Right lobe of liver (tissue), 6 donors: ENCODE measurements at regions not wholly inside any gene's neighbourhood (a gene's known extent, or its start where the extent isn't known, plus 50 kb on each side); places are given as distances from the start of the nearest gene placed in this dataset.

Experiments used
- ATAC-seq, 4 donors: fragments of 200-7000 bp; cut with Tn5 transposase; one replicate each; pipeline ENCODE4 v1.9.1; 2020; ENCODE audit warnings: mild to moderate bottlenecking in 4 of 4, moderate library complexity in 4 of 4
- DNase-seq, 3 donors: peaks; one replicate each; pipeline ENCODE4 v3.0.0-alpha.2; 2020
- H3K27ac ChIP-seq, 3 donors: fragments of 200-600 bp; one replicate each; pipeline ENCODE4 v1.8.0; 2022
- H3K27me3 ChIP-seq, 2 donors: fragments of 200-600 bp; one replicate each; pipeline ENCODE4 v1.8.0; 2022
- H3K36me3 ChIP-seq, 4 donors: fragments of 200-600 bp; sonication (generic) in 1 of 4; one replicate each; pipeline versions ENCODE4 v1.5.1 to v1.8.0; 2017 to 2022; ENCODE audit warnings: control low read depth in 1 of 4
- H3K4me1 ChIP-seq, 4 donors: fragments of 200-600 bp; sonication (generic) in 1 of 4; one replicate each; pipeline versions ENCODE4 v1.5.1 to v1.8.0; 2017 to 2022; ENCODE audit warnings: control low read depth in 1 of 4
- H3K4me3 ChIP-seq, 3 donors: fragments of 200-600 bp; one replicate each; pipeline ENCODE4 v1.8.0; 2022
- H3K9me3 ChIP-seq, 4 donors: fragments of 200-600 bp; sonication (generic) in 1 of 4; one replicate each; pipeline versions ENCODE4 v1.5.1 to v1.8.0; 2017 to 2022; ENCODE audit warnings: control low read depth in 1 of 4
- POLR2A ChIP-seq: fragments of 450-650 bp; IDR thresholded peaks from one replicate; pipeline ENCODE4 v1.6.1; 2017; ENCODE audit warnings: antibody characterized with exemption, mild to moderate bottlenecking
- WGBS: methylation state at CpG from one replicate; pipeline ENCODE4 v1.1.6; 2018; ENCODE audit warnings: low coverage, low lambda C conversion rate; ENCODE audit not compliant: insufficient coverage; ENCODE audit errors: missing lambda C conversion rate; 5-methylcytosine and 5-hydroxymethylcytosine counted together
- intact Hi-C, 2 donors: fragments of 100-400 bp; cut with DNase I; formaldehyde crosslinking; loops; one replicate each; pipeline versions ENCODE4 v1.11.2 to v1.14.1; 2022
- TF ChIP-seq, protein P1 (sequence below), 4 donors: fragments of 200-600 bp in 3 of 4; fragments of 450-650 bp in 1 of 4; IDR thresholded peaks; one replicate each; pipeline versions ENCODE4 v1.5.1 to v1.8.0; 2016 to 2022; ENCODE audit warnings: antibody characterized with exemption in 4 of 4, mild to moderate bottlenecking in 2 of 4
- donor health status: DM: no; HTN: yes; CAD: no.
- donor health status: DM: no; HTN: no; CAD: no.
- donor health status: DM: no; HTN: no; CAD: no.
- donor health status: DM: no; HTN: yes; CAD: no.
- donor health status: DM: no; HTN: yes; CAD: no.

- intact Hi-C loops = no loop called here
- TF ChIP-seq POLR2A = no peak
- TF ChIP-seq, protein P1, sequence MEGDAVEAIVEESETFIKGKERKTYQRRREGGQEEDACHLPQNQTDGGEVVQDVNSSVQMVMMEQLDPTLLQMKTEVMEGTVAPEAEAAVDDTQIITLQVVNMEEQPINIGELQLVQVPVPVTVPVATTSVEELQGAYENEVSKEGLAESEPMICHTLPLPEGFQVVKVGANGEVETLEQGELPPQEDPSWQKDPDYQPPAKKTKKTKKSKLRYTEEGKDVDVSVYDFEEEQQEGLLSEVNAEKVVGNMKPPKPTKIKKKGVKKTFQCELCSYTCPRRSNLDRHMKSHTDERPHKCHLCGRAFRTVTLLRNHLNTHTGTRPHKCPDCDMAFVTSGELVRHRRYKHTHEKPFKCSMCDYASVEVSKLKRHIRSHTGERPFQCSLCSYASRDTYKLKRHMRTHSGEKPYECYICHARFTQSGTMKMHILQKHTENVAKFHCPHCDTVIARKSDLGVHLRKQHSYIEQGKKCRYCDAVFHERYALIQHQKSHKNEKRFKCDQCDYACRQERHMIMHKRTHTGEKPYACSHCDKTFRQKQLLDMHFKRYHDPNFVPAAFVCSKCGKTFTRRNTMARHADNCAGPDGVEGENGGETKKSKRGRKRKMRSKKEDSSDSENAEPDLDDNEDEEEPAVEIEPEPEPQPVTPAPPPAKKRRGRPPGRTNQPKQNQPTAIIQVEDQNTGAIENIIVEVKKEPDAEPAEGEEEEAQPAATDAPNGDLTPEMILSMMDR (IDR thresholded peaks at IDR 0.05) = no peak
- H3K36me3 ChIP-seq = no peaks in the 10 kb centered on the region
- ATAC-seq = no peak
- 65% methylated on average over 3 of the region's 3 CpGs for WGBS
- no peaks in the 10 kb centered on the region for H3K27me3 ChIP-seq
- H3K4me1 ChIP-seq = no peaks in the 10 kb centered on the region
- H3K27ac ChIP-seq = no peak overlapping the region
- H3K9me3 ChIP-seq = no peaks in the 10 kb centered on the region
- H3K4me3 ChIP-seq = no peak overlapping the region
- no peak for DNase-seq
These were observed 455.7 kb upstream of the TLE4 start for GRCh38 chr9:79116041-79116440.

GRCh38 chr9:79116709-79117108 is 455.1 kb upstream of the TLE4 start:
- H3K9me3 ChIP-seq = no peaks in the 10 kb centered on the region
- H3K36me3 ChIP-seq = no peaks in the 10 kb centered on the region
- TF ChIP-seq POLR2A = no peak
- TF ChIP-seq, protein P1 (IDR thresholded peaks at IDR 0.05) = no peak
- no peak for DNase-seq
- ATAC-seq = no peak
- H3K27ac ChIP-seq = no peak overlapping the region
- H3K4me1 ChIP-seq = no peaks in the 10 kb centered on the region
- H3K4me3 ChIP-seq = no peak overlapping the region
- intact Hi-C loops = no loop called here
- H3K27me3 ChIP-seq = no peaks in the 10 kb centered on the region
- 74% methylated on average over 6 of the region's 6 CpGs for WGBS

GRCh38 chr9:79120533-79120932 is 451.2 kb upstream of the TLE4 start:
- intact Hi-C loops = no loop called here
- ATAC-seq = no peak
- H3K36me3 ChIP-seq = no peaks in the 10 kb centered on the region
- WGBS = 33% methylated on average over 2 of the region's 2 CpGs
- no peaks in the 10 kb centered on the region for H3K9me3 ChIP-seq
- no peaks in the 10 kb centered on the region for H3K27me3 ChIP-seq
- no peaks in the 10 kb centered on the region for H3K4me1 ChIP-seq
- H3K4me3 ChIP-seq = no peak overlapping the region
- no peak for DNase-seq
- H3K27ac ChIP-seq = no peak overlapping the region
- TF ChIP-seq, protein P1 (IDR thresholded peaks at IDR 0.05) = no peak
- no peak for TF ChIP-seq POLR2A

DNA sequence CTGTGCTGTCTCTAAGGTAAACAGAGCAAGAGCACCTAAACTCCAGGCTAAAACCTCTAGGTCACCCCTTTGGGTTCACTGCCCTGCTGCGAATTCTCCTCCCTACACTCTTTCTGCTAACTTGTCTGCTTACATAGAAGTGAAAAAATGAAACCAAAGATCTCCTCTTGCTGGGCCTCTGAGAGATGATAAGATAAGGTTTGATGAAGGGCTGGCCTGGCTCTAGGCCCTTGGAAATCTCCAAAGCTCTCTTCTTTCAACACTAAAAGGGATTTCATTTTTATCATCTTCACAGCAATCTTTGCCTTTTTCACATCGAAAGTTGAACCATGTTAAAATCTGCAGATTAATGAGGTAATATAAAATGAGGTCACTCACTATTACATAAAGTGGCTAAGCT is 450.8 kb upstream of the TLE4 start:
- Histone ChIP-seq H3K36me3 (no peaks in the 10 kb centered on the region), H3K27me3 (no peaks in the 10 kb centered on the region), H3K4me3 (no peak overlapping the region), H3K9me3 (no peaks in the 10 kb centered on the region), H3K27ac (no peak overlapping the region), H3K4me1 (no peaks in the 10 kb centered on the region)
- 29% methylated on average over 2 of the region's 2 CpGs for WGBS
- no peak for TF ChIP-seq POLR2A
- TF ChIP-seq, protein P1 (IDR thresholded peaks at IDR 0.05) = no peak
- intact Hi-C loops = no loop called here
- no peak for ATAC-seq
- DNase-seq = no peak

DNA sequence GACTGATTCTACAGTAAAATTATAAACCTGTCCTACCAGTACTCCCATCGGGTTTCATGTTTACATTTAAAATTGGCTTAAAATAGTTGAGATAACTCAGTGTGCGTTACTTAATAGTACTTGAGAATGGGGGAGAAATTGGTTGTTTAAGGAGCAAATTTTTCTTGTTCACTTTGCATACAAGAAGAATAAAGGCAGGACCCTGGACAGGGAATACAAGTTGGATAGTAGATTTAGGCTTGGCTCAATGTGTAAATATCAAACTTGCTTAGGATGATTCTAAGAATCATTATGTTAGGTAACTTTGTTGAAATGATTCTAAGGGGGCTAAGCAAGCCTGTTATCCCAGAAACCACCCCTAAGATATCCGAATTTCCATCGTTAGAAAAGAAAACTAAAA is 448.4 kb upstream of the TLE4 start:
- DNase-seq (no peak), ATAC-seq (no peak)
- Histone ChIP-seq H3K36me3 (no peaks in the 10 kb centered on the region), H3K4me1 (no peaks in the 10 kb centered on the region), H3K27ac (no peak overlapping the region), H3K27me3 (no peaks in the 10 kb centered on the region), H3K4me3 (no peak overlapping the region), H3K9me3 (no peaks in the 10 kb centered on the region)
- 63% methylated on average over 4 of the region's 4 CpGs for WGBS
- TF ChIP-seq, protein P1 (IDR thresholded peaks at IDR 0.05) = no peak
- TF ChIP-seq POLR2A = no peak
- intact Hi-C loops = no loop called here
